OCI-LY1 (cell line): ENCODE measurements at regions not wholly inside any gene's neighbourhood (a gene's known extent, or its start where the extent isn't known, plus 50 kb on each side); places are given as distances from the start of the nearest gene placed in this dataset.

Experiments
- H2AFZ ChIP-seq: fragments of 200-600 bp; sonication (generic), shearing (Covaris generic); 2 replicates; pipeline ENCODE4 v1.6.0; 2014; ENCODE audit warnings: antibody characterized with exemption, mild to moderate bottlenecking, low read length
- H3F3A ChIP-seq: fragments of 200-600 bp; sonication (generic), shearing (Covaris generic); 2 replicates; pipeline ENCODE4 v1.6.0; 2014; ENCODE audit warnings: mild to moderate bottlenecking, antibody characterized with exemption, low read length, moderate library complexity; ENCODE audit not compliant: insufficient read depth
- H3K27ac ChIP-seq: fragments of 200-600 bp; sonication (generic); 2 replicates; pipeline ENCODE4 v1.5.1; 2014; ENCODE audit warnings: low read length, mixed run types, mild to moderate bottlenecking, low read depth; ENCODE audit not compliant: poor library complexity, severe bottlenecking
- H3K27me3 ChIP-seq: fragments of 200-600 bp; sonication (generic); 2 replicates; pipeline ENCODE4 v1.6.0; 2014; ENCODE audit warnings: antibody characterized with exemption, mild to moderate bottlenecking, low read length, moderate library complexity; ENCODE audit not compliant: insufficient read depth
- H3K36me3 ChIP-seq: fragments of 200-600 bp; sonication (generic); 2 replicates; pipeline ENCODE4 v1.6.1; 2014; ENCODE audit warnings: mild to moderate bottlenecking, antibody characterized with exemption, low read length, moderate library complexity, mixed read lengths; ENCODE audit not compliant: insufficient read depth
- H3K4me1 ChIP-seq: fragments of 200-600 bp; sonication (generic); 2 replicates; pipeline ENCODE4 v1.5.1; 2014; ENCODE audit warnings: mild to moderate bottlenecking, low read length, moderate library complexity; ENCODE audit not compliant: insufficient read depth, severe bottlenecking
- H3K4me2 ChIP-seq: fragments of 200-600 bp; sonication (generic), shearing (Covaris generic); 2 replicates; pipeline ENCODE4 v1.6.1; 2014; ENCODE audit warnings: low read length
- H3K4me3 ChIP-seq: fragments of 200-600 bp; sonication (generic); 2 replicates; pipeline ENCODE4 v1.5.1; 2014; ENCODE audit warnings: low read length, low read depth, mild to moderate bottlenecking, mixed read lengths; ENCODE audit not compliant: poor library complexity, severe bottlenecking
- H3K79me2 ChIP-seq: fragments of 200-600 bp; shearing (Covaris generic); 2 replicates; pipeline ENCODE4 v1.6.1; 2016; ENCODE audit warnings: mixed run types, low read length, mixed read lengths; ENCODE audit not compliant: insufficient read depth
- H3K9ac ChIP-seq: fragments of 200-600 bp; sonication (generic), shearing (Covaris generic); 2 replicates; pipeline ENCODE4 v1.6.1; 2014; ENCODE audit warnings: mild to moderate bottlenecking, low read length, mixed read lengths
- H3K9me2 ChIP-seq: fragments of 200-600 bp; sonication (generic), shearing (Covaris generic); 2 replicates; pipeline ENCODE4 v1.6.1; 2014; ENCODE audit warnings: low read depth, mild to moderate bottlenecking, low read length, mixed read lengths
- H3K9me3 ChIP-seq: fragments of 200-600 bp; shearing (Covaris generic); 2 replicates; pipeline ENCODE4 v1.6.1; 2014; ENCODE audit warnings: low read length, mixed read lengths
- H4K20me1 ChIP-seq: fragments of 200-600 bp; sonication (generic), shearing (Covaris generic); 2 replicates; pipeline ENCODE4 v1.6.0; 2016; ENCODE audit warnings: mild to moderate bottlenecking, low read length; ENCODE audit not compliant: insufficient read depth
- EZH2 ChIP-seq: fragments of 200-600 bp; sonication (generic), shearing (Covaris generic); IDR thresholded peaks from 2 replicates; pipeline ENCODE4 v1.8.0; 2017; ENCODE audit warnings: borderline replicate concordance, mixed run types, mild to moderate bottlenecking, antibody characterized with exemption, low read length, moderate library complexity, mixed read lengths
- TF ChIP-seq, protein P1 (sequence below): fragments of 200-600 bp; sonication (generic), shearing (Covaris generic); IDR thresholded peaks from 2 replicates; pipeline ENCODE4 v1.5.1; 2017; ENCODE audit warnings: mild to moderate bottlenecking, antibody characterized with exemption, low read length, moderate library complexity, mixed read lengths

DNA sequence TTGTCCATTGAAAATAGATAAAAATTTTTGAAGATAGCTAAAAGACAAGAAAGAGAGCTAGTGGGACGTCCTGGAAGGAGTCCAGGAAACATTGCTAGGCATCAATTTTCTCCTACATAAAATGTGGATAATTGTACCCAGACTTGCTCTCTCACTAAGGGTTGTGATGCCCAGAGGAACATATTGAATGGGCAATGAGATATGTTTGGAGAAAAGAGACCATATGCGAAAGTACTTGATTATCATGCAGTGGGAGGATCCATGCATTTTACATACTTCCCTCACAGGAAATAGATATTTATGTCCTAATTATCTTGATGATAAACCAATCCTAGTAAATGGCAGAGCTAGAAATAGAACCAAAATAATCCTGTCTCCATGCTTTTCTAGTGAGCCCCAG is 108.4 kb upstream of the TNR start:
- Histone ChIP-seq H2AFZ (no peak overlapping the region), H3K9ac (no peak overlapping the region), H3K4me3 (no peak overlapping the region), H4K20me1 (no peaks in the 10 kb centered on the region), H3K27me3 (no peaks in the 10 kb centered on the region), H3K79me2 (no peaks in the 10 kb centered on the region), H3K27ac (no peak overlapping the region), H3K36me3 (no peaks in the 10 kb centered on the region), H3K4me1 (no peaks in the 10 kb centered on the region), H3K9me3 (no peaks in the 10 kb centered on the region), H3K9me2 (no peaks in the 10 kb centered on the region), H3F3A (no peaks in the 10 kb centered on the region), H3K4me2 (no peak overlapping the region)
- TF ChIP-seq, protein P1, sequence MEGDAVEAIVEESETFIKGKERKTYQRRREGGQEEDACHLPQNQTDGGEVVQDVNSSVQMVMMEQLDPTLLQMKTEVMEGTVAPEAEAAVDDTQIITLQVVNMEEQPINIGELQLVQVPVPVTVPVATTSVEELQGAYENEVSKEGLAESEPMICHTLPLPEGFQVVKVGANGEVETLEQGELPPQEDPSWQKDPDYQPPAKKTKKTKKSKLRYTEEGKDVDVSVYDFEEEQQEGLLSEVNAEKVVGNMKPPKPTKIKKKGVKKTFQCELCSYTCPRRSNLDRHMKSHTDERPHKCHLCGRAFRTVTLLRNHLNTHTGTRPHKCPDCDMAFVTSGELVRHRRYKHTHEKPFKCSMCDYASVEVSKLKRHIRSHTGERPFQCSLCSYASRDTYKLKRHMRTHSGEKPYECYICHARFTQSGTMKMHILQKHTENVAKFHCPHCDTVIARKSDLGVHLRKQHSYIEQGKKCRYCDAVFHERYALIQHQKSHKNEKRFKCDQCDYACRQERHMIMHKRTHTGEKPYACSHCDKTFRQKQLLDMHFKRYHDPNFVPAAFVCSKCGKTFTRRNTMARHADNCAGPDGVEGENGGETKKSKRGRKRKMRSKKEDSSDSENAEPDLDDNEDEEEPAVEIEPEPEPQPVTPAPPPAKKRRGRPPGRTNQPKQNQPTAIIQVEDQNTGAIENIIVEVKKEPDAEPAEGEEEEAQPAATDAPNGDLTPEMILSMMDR = no peak
- TF ChIP-seq EZH2 = no peak

DNA sequence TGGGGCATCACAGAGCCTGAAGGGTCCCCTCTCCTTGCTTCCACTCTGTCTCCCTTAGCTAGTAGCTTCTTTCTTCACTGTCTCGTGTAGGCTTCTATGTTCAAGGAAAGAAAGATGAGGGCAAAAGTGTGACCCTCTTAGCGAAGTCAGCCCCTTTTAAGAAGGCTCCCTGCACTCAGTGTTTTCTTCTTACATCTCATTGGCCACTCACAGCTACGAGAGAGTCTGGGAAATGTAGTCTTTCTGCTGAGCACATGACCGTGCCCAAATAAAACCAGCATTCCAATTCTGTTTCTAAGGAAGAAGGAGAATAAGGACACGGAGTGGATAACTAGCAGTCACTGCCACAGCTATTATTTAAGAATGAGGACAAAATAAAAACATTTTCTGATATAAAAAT is 104.9 kb upstream of the TNR start:
- H4K20me1 ChIP-seq = no peaks in the 10 kb centered on the region
- no peak overlapping the region for H3K4me2 ChIP-seq
- no peak overlapping the region for H3K4me3 ChIP-seq
- no peaks in the 10 kb centered on the region for H3K4me1 ChIP-seq
- no peaks in the 10 kb centered on the region for H3K36me3 ChIP-seq
- H3K27me3 ChIP-seq = no peaks in the 10 kb centered on the region
- H2AFZ ChIP-seq = no peak overlapping the region
- no peak overlapping the region for H3K27ac ChIP-seq
- no peaks in the 10 kb centered on the region for H3K9me2 ChIP-seq
- no peaks in the 10 kb centered on the region for H3F3A ChIP-seq
- H3K79me2 ChIP-seq = no peaks in the 10 kb centered on the region
- no peak overlapping the region for H3K9ac ChIP-seq
- no peaks in the 10 kb centered on the region for H3K9me3 ChIP-seq
- TF ChIP-seq EZH2 = no peak
- TF ChIP-seq, protein P1 = no peak

DNA sequence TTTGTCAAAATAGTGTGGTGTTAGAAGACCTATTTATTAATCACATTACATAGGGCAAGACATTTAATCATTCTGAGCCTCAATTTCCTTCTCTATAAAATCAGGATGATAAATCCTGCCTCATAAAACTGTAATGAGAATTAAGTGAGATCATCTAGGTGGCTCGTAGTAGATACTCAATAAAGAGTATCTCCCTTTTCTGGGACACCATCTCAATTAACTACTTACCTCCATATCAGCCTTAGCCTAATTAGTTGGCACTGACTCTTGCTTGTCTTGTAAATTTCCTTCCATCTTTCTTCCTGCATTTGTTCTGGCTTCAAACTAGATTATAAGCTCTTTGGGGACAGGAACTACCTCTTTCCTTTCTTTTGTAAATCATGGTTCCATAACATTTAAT is 102.6 kb upstream of the TNR start:
- Histone ChIP-seq H3K79me2 (no peaks in the 10 kb centered on the region), H3K4me2 (no peak overlapping the region), H4K20me1 (no peaks in the 10 kb centered on the region), H2AFZ (no peak overlapping the region), H3K27ac (no peak overlapping the region), H3K9me3 (no peaks in the 10 kb centered on the region), H3K9me2 (no peaks in the 10 kb centered on the region), H3K4me3 (no peak overlapping the region), H3K36me3 (no peaks in the 10 kb centered on the region), H3K4me1 (no peaks in the 10 kb centered on the region), H3K9ac (no peak overlapping the region), H3F3A (no peaks in the 10 kb centered on the region), H3K27me3 (no peaks in the 10 kb centered on the region)
- TF ChIP-seq, protein P1 = no peak
- TF ChIP-seq EZH2 = no peak
